ENCODE measurements at regions not wholly inside any gene's neighbourhood (a gene's known extent, or its start where the extent isn't known, plus 50 kb on each side); places are given as distances from the start of the nearest gene placed in this dataset.
A peak's percentile ranks its signal among the peaks of the same experiment; 100 is the strongest.

DNA sequence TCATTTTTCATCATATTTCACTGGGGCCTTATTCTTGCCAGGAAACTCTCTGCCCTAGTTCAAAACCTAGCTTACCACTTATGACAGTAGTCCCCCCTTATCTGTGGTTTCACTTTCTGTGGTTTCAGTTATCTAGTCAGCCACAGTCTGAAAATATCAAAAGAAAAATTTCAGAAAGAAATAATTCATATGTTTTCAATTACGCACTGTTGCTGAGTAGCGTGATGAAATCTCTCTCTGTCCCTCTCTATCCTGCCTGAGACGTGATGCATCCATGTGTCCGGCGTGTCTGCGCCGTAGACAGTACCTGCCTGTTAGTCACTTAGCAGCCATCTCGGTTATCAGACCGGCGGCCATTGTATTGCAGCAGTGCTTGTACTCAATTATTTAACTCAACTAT lies 369.9 kb upstream of the MCTP2 start:
- H2AFZ ChIP-seq (ENCODE audit: low read depth) = no peak overlapping the region
- 7% methylated on average over 10 of the region's 10 CpGs for WGBS (ENCODE audit: low lambda C conversion rate)
- H3K9ac ChIP-seq = no peak overlapping the region
- no peaks in the 10 kb centered on the region for H4K20me1 ChIP-seq (ENCODE audit: insufficient read depth)
- H3K27ac ChIP-seq (ENCODE audit: low read depth in 2 of 2, low read length in 1 of 2) = peak overlapping the region in 1 of 2 experiments; percentile 88; a peak in 2 of 4 replicates
- CTCF ChIA-PET = no interaction called here
- H3K4me2 ChIP-seq = peak overlapping the region; percentile 46
- no peaks in the 10 kb centered on the region for H3K9me2 ChIP-seq
- no peaks in the 10 kb centered on the region for H3K79me2 ChIP-seq (ENCODE audit: insufficient read depth)
- H3K27me3 ChIP-seq (ENCODE audit: insufficient read depth) = no peaks in the 10 kb centered on the region
- H3K4me3 ChIP-seq (ENCODE audit: low read depth in 2 of 2, low read length in 1 of 2) = peak overlapping the region; percentile 21 to 40; a peak in 3 of 4 replicates
- H3F3A ChIP-seq (replicated peaks; ENCODE audit: insufficient read depth) = no peaks in the 10 kb centered on the region
- H3K4me1 ChIP-seq (ENCODE audit: control insufficient read depth in 1 of 2, insufficient read depth in 2 of 2, low read depth in 1 of 2, low read length in 1 of 2) = peaks cover 0 to 14% of the 10 kb centered on the region in 2 experiments; a peak in 2 of 4 replicates
- POLR2A ChIA-PET = no interaction called here
- H3K9me3 ChIP-seq = no peaks in the 10 kb centered on the region
- no peaks in the 10 kb centered on the region for H3K36me3 ChIP-seq (replicated peaks in 1 of 2; ENCODE audit: control insufficient read depth in 1 of 2, insufficient read depth in 2 of 2, low read length in 1 of 2)
- peak; percentile 54 for DNase-seq
- no peak for TF ChIP-seq YY1 (IDR thresholded peaks at IDR 0.05; ENCODE audit: low read depth)
- TF ChIP-seq NRF1 (IDR thresholded peaks at IDR 0.05; ENCODE audit: low read depth, low read length) = no peak
- TF ChIP-seq ELF1 (IDR thresholded peaks at IDR 0.05) = no peak
- TF ChIP-seq PBX3 (IDR thresholded peaks at IDR 0.05) = no peak; the same call in 1 of the 2 replicates
- no peak for TF ChIP-seq FOXM1 (IDR thresholded peaks at IDR 0.05; ENCODE audit: low read depth)
- TF ChIP-seq CHD2 (IDR thresholded peaks at IDR 0.05; ENCODE audit: low read length, partially characterized antibody) = peak; percentile 14
- 0 out of 2 replicates have a peak, but pooled peaks have one; percentile 12 for TF ChIP-seq RAD21 (IDR thresholded peaks at IDR 0.05; ENCODE audit: low read length)
- TF ChIP-seq GABPA (IDR thresholded peaks at IDR 0.05; ENCODE audit: low read depth) = no peak
- peak; percentile 16; the same call in 1 of the 2 replicates for TF ChIP-seq SMC3 (IDR thresholded peaks at IDR 0.05; ENCODE audit: low read depth, low read length)
- TF ChIP-seq SIN3A (IDR thresholded peaks at IDR 0.05; ENCODE audit: borderline replicate concordance, low read depth, low read length) = no peak
- TF ChIP-seq USF2 (IDR thresholded peaks at IDR 0.05; ENCODE audit: borderline replicate concordance, low read depth, low read length) = no peak
- TF ChIP-seq, protein P1, sequence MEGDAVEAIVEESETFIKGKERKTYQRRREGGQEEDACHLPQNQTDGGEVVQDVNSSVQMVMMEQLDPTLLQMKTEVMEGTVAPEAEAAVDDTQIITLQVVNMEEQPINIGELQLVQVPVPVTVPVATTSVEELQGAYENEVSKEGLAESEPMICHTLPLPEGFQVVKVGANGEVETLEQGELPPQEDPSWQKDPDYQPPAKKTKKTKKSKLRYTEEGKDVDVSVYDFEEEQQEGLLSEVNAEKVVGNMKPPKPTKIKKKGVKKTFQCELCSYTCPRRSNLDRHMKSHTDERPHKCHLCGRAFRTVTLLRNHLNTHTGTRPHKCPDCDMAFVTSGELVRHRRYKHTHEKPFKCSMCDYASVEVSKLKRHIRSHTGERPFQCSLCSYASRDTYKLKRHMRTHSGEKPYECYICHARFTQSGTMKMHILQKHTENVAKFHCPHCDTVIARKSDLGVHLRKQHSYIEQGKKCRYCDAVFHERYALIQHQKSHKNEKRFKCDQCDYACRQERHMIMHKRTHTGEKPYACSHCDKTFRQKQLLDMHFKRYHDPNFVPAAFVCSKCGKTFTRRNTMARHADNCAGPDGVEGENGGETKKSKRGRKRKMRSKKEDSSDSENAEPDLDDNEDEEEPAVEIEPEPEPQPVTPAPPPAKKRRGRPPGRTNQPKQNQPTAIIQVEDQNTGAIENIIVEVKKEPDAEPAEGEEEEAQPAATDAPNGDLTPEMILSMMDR (IDR thresholded peaks at IDR 0.05) = no peak
- no peak for TF ChIP-seq MEF2A (IDR thresholded peaks at IDR 0.05; ENCODE audit: borderline replicate concordance, low read depth)
- TF ChIP-seq EZH2phosphoT487 (IDR thresholded peaks at IDR 0.05; ENCODE audit: borderline replicate concordance, low read depth) = no peak
- no peak for TF ChIP-seq ZBTB33 (IDR thresholded peaks at IDR 0.05; ENCODE audit: borderline replicate concordance, low read depth)
- TF ChIP-seq, protein P2, sequence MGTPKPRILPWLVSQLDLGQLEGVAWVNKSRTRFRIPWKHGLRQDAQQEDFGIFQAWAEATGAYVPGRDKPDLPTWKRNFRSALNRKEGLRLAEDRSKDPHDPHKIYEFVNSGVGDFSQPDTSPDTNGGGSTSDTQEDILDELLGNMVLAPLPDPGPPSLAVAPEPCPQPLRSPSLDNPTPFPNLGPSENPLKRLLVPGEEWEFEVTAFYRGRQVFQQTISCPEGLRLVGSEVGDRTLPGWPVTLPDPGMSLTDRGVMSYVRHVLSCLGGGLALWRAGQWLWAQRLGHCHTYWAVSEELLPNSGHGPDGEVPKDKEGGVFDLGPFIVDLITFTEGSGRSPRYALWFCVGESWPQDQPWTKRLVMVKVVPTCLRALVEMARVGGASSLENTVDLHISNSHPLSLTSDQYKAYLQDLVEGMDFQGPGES (IDR thresholded peaks at IDR 0.05; ENCODE audit: low read depth, low read length) = no peak
- no peak for TF ChIP-seq RXRA (IDR thresholded peaks at IDR 0.05; ENCODE audit: borderline replicate concordance, low read depth)
- TF ChIP-seq JUND (IDR thresholded peaks at IDR 0.05) = no peak
- TF ChIP-seq REST (IDR thresholded peaks at IDR 0.05; ENCODE audit: low read depth, low read length) = no peak
- no peak for TF ChIP-seq NFIC (IDR thresholded peaks at IDR 0.05; ENCODE audit: borderline replicate concordance)
- TF ChIP-seq MXI1 (IDR thresholded peaks at IDR 0.05; ENCODE audit: low read depth, low read length) = peak; percentile 70; the same call in 1 of the 2 replicates
- no peak for TF ChIP-seq FOXJ3 (CRISPR knock-in tag; IDR thresholded peaks at IDR 0.05)
- no peak for TF ChIP-seq TAF1 (IDR thresholded peaks at IDR 0.05; ENCODE audit: borderline replicate concordance, low read depth, low read length)
- no peak for TF ChIP-seq POLR2AphosphoS5 (IDR thresholded peaks at IDR 0.05; ENCODE audit: low read depth, low read length)
- no peak for TF ChIP-seq TEAD4 (IDR thresholded peaks at IDR 0.05; ENCODE audit: borderline replicate concordance, insufficient read depth)

Measured in SK-N-SH (cell line).